Ishikawa (cell line): ENCODE measurements at regions not wholly inside any gene's neighbourhood (a gene's known extent, or its start where the extent isn't known, plus 50 kb on each side); places are given as distances from the start of the nearest gene placed in this dataset.

Experiments
- CEBPB ChIP-seq: IDR thresholded peaks from 2 replicates; pipeline ENCODE4 v1.6.1; 2012
- CREB1 ChIP-seq: IDR thresholded peaks from 2 replicates; pipeline ENCODE4 v1.6.1; 2012; ENCODE audit warnings: low read depth
- EGR1 ChIP-seq: IDR thresholded peaks from 2 replicates; pipeline ENCODE4 v1.6.1; 2012
- EP300 ChIP-seq: IDR thresholded peaks from 2 replicates; pipeline ENCODE4 v1.6.1; 2012; ENCODE audit warnings: borderline replicate concordance
- FOXM1 ChIP-seq: IDR thresholded peaks from 2 replicates; pipeline ENCODE4 v1.6.1; 2012; ENCODE audit warnings: low read depth, borderline replicate concordance
- MAX ChIP-seq: IDR thresholded peaks from 2 replicates; pipeline ENCODE4 v1.6.1; 2012
- NFIC ChIP-seq: IDR thresholded peaks from 2 replicates; pipeline ENCODE4 v1.6.1; 2012
- RAD21 ChIP-seq: IDR thresholded peaks from 2 replicates; pipeline ENCODE4 v1.6.1; 2012; ENCODE audit warnings: low read depth
- TAF1 ChIP-seq: IDR thresholded peaks from 2 replicates; pipeline ENCODE4 v1.6.1; 2012; ENCODE audit warnings: low read depth, mild to moderate bottlenecking
- TCF12 ChIP-seq: IDR thresholded peaks from 2 replicates; pipeline ENCODE4 v1.6.1; 2012; ENCODE audit warnings: low read depth
- TEAD4 ChIP-seq: IDR thresholded peaks from 2 replicates; pipeline ENCODE4 v1.6.1; 2012
- USF1 ChIP-seq: IDR thresholded peaks from 2 replicates; pipeline ENCODE4 v1.6.1; 2012
- YY1 ChIP-seq: IDR thresholded peaks from 2 replicates; pipeline ENCODE4 v1.6.1; 2012; ENCODE audit warnings: low read depth
- ZBTB7A ChIP-seq: IDR thresholded peaks from 2 replicates; pipeline ENCODE4 v1.6.1; 2012; ENCODE audit warnings: low read depth
- TF ChIP-seq, protein P1 (sequence below): IDR thresholded peaks from 2 replicates; pipeline ENCODE4 v1.6.1; 2012; ENCODE audit warnings: low read depth, mild to moderate bottlenecking

DNA sequence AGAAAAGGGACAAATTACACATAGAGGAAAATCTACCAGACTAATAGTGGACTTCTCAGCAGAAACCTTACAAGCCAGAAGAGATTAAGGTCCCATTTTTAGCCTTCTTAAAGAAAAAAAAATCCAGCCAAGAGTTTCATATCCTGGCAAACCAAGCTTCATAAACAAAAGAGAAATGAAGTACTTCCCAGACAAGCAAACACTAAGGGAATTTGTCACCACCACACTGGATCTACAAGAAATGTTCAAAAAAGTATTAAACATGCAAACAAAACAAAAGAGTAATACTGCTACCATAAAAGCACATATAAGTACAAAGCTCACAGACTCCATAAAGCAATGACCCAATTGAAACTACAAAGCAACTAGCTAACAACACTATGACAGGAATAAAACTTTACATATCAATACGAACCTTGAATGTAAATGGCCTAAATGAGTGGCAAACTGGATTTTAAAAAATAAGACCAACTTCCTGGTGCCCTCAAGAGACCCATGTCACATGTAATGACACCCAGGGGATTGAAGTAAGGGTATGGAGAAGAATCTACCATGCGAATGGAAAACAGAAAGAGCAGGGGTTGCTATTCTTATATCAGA, 260.7 kb upstream of the PPP2R2D start:
- no peak for TF ChIP-seq NFIC
- TF ChIP-seq EP300: no peak
- TF ChIP-seq MAX: no peak
- TF ChIP-seq EGR1: no peak
- no peak for TF ChIP-seq FOXM1
- TF ChIP-seq CEBPB: no peak
- TF ChIP-seq TCF12: no peak
- no peak for TF ChIP-seq TAF1
- TF ChIP-seq RAD21: no peak
- TF ChIP-seq, protein P1, sequence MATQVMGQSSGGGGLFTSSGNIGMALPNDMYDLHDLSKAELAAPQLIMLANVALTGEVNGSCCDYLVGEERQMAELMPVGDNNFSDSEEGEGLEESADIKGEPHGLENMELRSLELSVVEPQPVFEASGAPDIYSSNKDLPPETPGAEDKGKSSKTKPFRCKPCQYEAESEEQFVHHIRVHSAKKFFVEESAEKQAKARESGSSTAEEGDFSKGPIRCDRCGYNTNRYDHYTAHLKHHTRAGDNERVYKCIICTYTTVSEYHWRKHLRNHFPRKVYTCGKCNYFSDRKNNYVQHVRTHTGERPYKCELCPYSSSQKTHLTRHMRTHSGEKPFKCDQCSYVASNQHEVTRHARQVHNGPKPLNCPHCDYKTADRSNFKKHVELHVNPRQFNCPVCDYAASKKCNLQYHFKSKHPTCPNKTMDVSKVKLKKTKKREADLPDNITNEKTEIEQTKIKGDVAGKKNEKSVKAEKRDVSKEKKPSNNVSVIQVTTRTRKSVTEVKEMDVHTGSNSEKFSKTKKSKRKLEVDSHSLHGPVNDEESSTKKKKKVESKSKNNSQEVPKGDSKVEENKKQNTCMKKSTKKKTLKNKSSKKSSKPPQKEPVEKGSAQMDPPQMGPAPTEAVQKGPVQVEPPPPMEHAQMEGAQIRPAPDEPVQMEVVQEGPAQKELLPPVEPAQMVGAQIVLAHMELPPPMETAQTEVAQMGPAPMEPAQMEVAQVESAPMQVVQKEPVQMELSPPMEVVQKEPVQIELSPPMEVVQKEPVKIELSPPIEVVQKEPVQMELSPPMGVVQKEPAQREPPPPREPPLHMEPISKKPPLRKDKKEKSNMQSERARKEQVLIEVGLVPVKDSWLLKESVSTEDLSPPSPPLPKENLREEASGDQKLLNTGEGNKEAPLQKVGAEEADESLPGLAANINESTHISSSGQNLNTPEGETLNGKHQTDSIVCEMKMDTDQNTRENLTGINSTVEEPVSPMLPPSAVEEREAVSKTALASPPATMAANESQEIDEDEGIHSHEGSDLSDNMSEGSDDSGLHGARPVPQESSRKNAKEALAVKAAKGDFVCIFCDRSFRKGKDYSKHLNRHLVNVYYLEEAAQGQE: no peak
- TF ChIP-seq TEAD4: no peak
- no peak for TF ChIP-seq ZBTB7A
- TF ChIP-seq CREB1: no peak
- no peak for TF ChIP-seq USF1
- no peak for TF ChIP-seq YY1

GRCh38 chr10:131641231-131641630, 259.6 kb upstream of the PPP2R2D start:
- no peak for TF ChIP-seq RAD21
- no peak for TF ChIP-seq TEAD4
- TF ChIP-seq ZBTB7A: no peak
- TF ChIP-seq EGR1: no peak
- no peak for TF ChIP-seq USF1
- TF ChIP-seq EP300: no peak
- TF ChIP-seq CREB1: no peak
- TF ChIP-seq TCF12: no peak
- TF ChIP-seq MAX: no peak
- TF ChIP-seq FOXM1: no peak
- TF ChIP-seq CEBPB: no peak
- no peak for TF ChIP-seq TAF1
- TF ChIP-seq, protein P1: no peak

DNA sequence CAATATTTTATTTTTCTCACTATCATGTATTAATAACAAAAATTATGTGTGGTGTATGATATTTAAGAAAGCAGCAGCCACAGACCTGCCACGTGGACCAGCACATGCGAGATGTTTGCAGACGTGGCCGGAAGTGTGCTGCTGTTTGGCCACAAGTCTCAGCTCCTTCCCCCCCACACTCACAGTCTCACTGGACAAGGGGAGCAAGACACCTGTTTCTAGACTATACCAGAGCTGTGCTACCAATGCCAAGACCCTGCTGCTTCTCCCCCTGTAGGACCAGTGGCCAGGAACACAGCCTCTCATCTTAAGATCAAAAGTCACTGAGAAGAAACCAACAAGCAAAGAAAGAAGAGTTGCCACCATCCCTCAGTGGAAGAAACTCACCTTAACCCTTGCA, 258.9 kb upstream of the PPP2R2D start:
- TF ChIP-seq USF1 (no peak), YY1 (no peak), EP300 (no peak), RAD21 (no peak), TAF1 (no peak)
- TF ChIP-seq, protein P1: no peak

DNA sequence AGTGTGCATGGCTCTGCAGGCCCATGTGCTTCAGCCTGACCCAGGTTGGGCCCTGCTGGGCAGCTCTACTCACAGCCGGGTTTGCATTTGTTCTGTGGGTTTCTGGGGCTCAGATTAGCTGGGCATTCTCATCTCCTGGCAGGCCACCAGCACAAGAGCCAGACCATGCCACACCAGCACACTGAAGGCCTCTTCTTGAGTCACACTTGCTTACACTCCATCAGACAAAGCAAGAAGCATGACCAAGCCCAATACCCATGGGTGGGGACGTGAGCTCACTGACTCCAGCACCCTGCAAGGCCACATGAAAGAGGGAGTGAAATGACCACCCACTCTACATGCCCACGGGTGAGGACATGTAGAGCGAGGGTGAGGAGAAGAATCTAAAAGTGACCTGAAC, 257.8 kb upstream of the PPP2R2D start:
- TF ChIP-seq USF1 (no peak), CEBPB (no peak), TCF12 (no peak), MAX (no peak), EP300 (no peak), RAD21 (no peak), TAF1 (no peak), NFIC (no peak), EGR1 (no peak), YY1 (no peak), CREB1 (no peak), ZBTB7A (no peak), FOXM1 (no peak), TEAD4 (no peak)
- TF ChIP-seq, protein P1: no peak
